ENCODE measurements at regions not wholly inside any gene's neighbourhood (a gene's known extent, or its start where the extent isn't known, plus 50 kb on each side); places are given as distances from the start of the nearest gene placed in this dataset.
"Not testable (repeated sequence)": the region's sequence is repeated elsewhere in the genome, so short reads cannot be mapped to it uniquely, and the experiment has no call there.

- no peak overlapping the region for H3K4me3 ChIP-seq (ENCODE audit: low read depth, low read length)
- H3K79me2 ChIP-seq (ENCODE audit: control insufficient read depth, insufficient read depth, low read length, unreplicated experiment): no peaks in the 10 kb centered on the region
- H3K4me1 ChIP-seq (ENCODE audit: control insufficient read depth, insufficient read depth, low read length, unreplicated experiment): no peaks in the 10 kb centered on the region
- no peak overlapping the region for H3K27ac ChIP-seq (ENCODE audit: low read depth, low read length)
- no peak overlapping the region for H2AFZ ChIP-seq (ENCODE audit: low read length, unreplicated experiment)
- no peaks in the 10 kb centered on the region for H3K36me3 ChIP-seq (ENCODE audit: insufficient read depth, low read length)
- H3K27me3 ChIP-seq (ENCODE audit: insufficient read depth, low read length): no peaks in the 10 kb centered on the region
Measured at GRCh38 chrX:40998123-40998522, 87.1 kb upstream of the USP9X start.

GRCh38 chrX:41001327-41001726 is 83.9 kb upstream of the USP9X start:
- Histone ChIP-seq H3K27me3 (ENCODE audit: insufficient read depth, low read length) (no peaks in the 10 kb centered on the region), H3K27ac (ENCODE audit: low read depth, low read length) (no peak overlapping the region), H3K36me3 (ENCODE audit: insufficient read depth, low read length) (no peaks in the 10 kb centered on the region), H3K4me1 (ENCODE audit: control insufficient read depth, insufficient read depth, low read length, unreplicated experiment) (no peaks in the 10 kb centered on the region), H3K4me3 (ENCODE audit: low read depth, low read length) (no peak overlapping the region), H3K79me2 (ENCODE audit: control insufficient read depth, insufficient read depth, low read length, unreplicated experiment) (no peaks in the 10 kb centered on the region), H2AFZ (ENCODE audit: low read length, unreplicated experiment) (no peak overlapping the region)

GRCh38 chrX:41002026-41002425 is 83.2 kb upstream of the USP9X start:
- Histone ChIP-seq H3K4me1 (ENCODE audit: control insufficient read depth, insufficient read depth, low read length, unreplicated experiment) (no peaks in the 10 kb centered on the region), H3K79me2 (ENCODE audit: control insufficient read depth, insufficient read depth, low read length, unreplicated experiment) (no peaks in the 10 kb centered on the region), H3K27me3 (ENCODE audit: insufficient read depth, low read length) (no peaks in the 10 kb centered on the region), H3K36me3 (ENCODE audit: insufficient read depth, low read length) (no peaks in the 10 kb centered on the region), H3K27ac (ENCODE audit: low read depth, low read length) (no peak overlapping the region), H2AFZ (ENCODE audit: low read length, unreplicated experiment) (no peak overlapping the region), H3K4me3 (ENCODE audit: low read depth, low read length) (no peak overlapping the region)

GRCh38 chrX:41003506-41004270 is 81.6 kb upstream of the USP9X start:
- no peaks in the 10 kb centered on the region for H3K36me3 ChIP-seq (ENCODE audit: insufficient read depth, low read length)
- no peak overlapping the region for H2AFZ ChIP-seq (ENCODE audit: low read length, unreplicated experiment)
- H3K79me2 ChIP-seq (ENCODE audit: control insufficient read depth, insufficient read depth, low read length, unreplicated experiment): no peaks in the 10 kb centered on the region
- H3K27me3 ChIP-seq (ENCODE audit: insufficient read depth, low read length): no peaks in the 10 kb centered on the region
- no peaks in the 10 kb centered on the region for H3K4me1 ChIP-seq (ENCODE audit: control insufficient read depth, insufficient read depth, low read length, unreplicated experiment)
- no peak overlapping the region for H3K27ac ChIP-seq (ENCODE audit: low read depth, low read length)
- no peak overlapping the region for H3K4me3 ChIP-seq (ENCODE audit: low read depth, low read length)

GRCh38 chrX:41005445-41005992 is 79.7 kb upstream of the USP9X start:
- H3K27me3 ChIP-seq (ENCODE audit: insufficient read depth, low read length): no peaks in the 10 kb centered on the region
- no peak overlapping the region for H3K27ac ChIP-seq (ENCODE audit: low read depth, low read length)
- no peak overlapping the region for H3K4me3 ChIP-seq (ENCODE audit: low read depth, low read length)
- H3K4me1 ChIP-seq (ENCODE audit: control insufficient read depth, insufficient read depth, low read length, unreplicated experiment): no peaks in the 10 kb centered on the region
- H3K36me3 ChIP-seq (ENCODE audit: insufficient read depth, low read length): no peaks in the 10 kb centered on the region
- no peaks in the 10 kb centered on the region for H3K79me2 ChIP-seq (ENCODE audit: control insufficient read depth, insufficient read depth, low read length, unreplicated experiment)
- no peak overlapping the region for H2AFZ ChIP-seq (ENCODE audit: low read length, unreplicated experiment)

- Histone ChIP-seq H3K36me3 (ENCODE audit: insufficient read depth, low read length) (no peaks in the 10 kb centered on the region), H3K27me3 (ENCODE audit: insufficient read depth, low read length) (no peaks in the 10 kb centered on the region), H3K27ac (ENCODE audit: low read depth, low read length) (peak overlapping the region; percentile 96), H2AFZ (ENCODE audit: low read length, unreplicated experiment) (peak overlapping the region; percentile 59), H3K79me2 (ENCODE audit: control insufficient read depth, insufficient read depth, low read length, unreplicated experiment) (no peaks in the 10 kb centered on the region), H3K4me1 (ENCODE audit: control insufficient read depth, insufficient read depth, low read length, unreplicated experiment) (peaks cover 13% of the 10 kb centered on the region), H3K4me3 (ENCODE audit: low read depth, low read length) (peak overlapping the region; percentile 66)
Measured at GRCh38 chrX:41009850-41010846, 75.1 kb upstream of the USP9X start.

GRCh38 chrX:41014776-41015360 is 70.4 kb upstream of the USP9X start:
- no peak overlapping the region for H3K27ac ChIP-seq (ENCODE audit: low read depth, low read length)
- H3K4me1 ChIP-seq (ENCODE audit: control insufficient read depth, insufficient read depth, low read length, unreplicated experiment): peaks cover 16% of the 10 kb centered on the region
- no peaks in the 10 kb centered on the region for H3K27me3 ChIP-seq (ENCODE audit: insufficient read depth, low read length)
- H3K4me3 ChIP-seq (ENCODE audit: low read depth, low read length): no peak overlapping the region
- H2AFZ ChIP-seq (ENCODE audit: low read length, unreplicated experiment): no peak overlapping the region
- H3K36me3 ChIP-seq (ENCODE audit: insufficient read depth, low read length): no peaks in the 10 kb centered on the region
- no peaks in the 10 kb centered on the region for H3K79me2 ChIP-seq (ENCODE audit: control insufficient read depth, insufficient read depth, low read length, unreplicated experiment)

GRCh38 chrX:41017785-41018184 is 67.5 kb upstream of the USP9X start:
- H3K36me3 ChIP-seq (ENCODE audit: insufficient read depth, low read length); H3K79me2 ChIP-seq (ENCODE audit: control insufficient read depth, insufficient read depth, low read length, unreplicated experiment); H3K4me3 ChIP-seq (ENCODE audit: low read depth, low read length); H3K27ac ChIP-seq (ENCODE audit: low read depth, low read length); H3K27me3 ChIP-seq (ENCODE audit: insufficient read depth, low read length); H3K4me1 ChIP-seq (ENCODE audit: control insufficient read depth, insufficient read depth, low read length, unreplicated experiment); H2AFZ ChIP-seq (ENCODE audit: low read length, unreplicated experiment): not testable (repeated sequence)

GRCh38 chrX:41018391-41019040 is 66.7 kb upstream of the USP9X start:
- H3K27me3 ChIP-seq (ENCODE audit: insufficient read depth, low read length); H2AFZ ChIP-seq (ENCODE audit: low read length, unreplicated experiment); H3K4me1 ChIP-seq (ENCODE audit: control insufficient read depth, insufficient read depth, low read length, unreplicated experiment); H3K79me2 ChIP-seq (ENCODE audit: control insufficient read depth, insufficient read depth, low read length, unreplicated experiment); H3K27ac ChIP-seq (ENCODE audit: low read depth, low read length); H3K4me3 ChIP-seq (ENCODE audit: low read depth, low read length); H3K36me3 ChIP-seq (ENCODE audit: insufficient read depth, low read length): not testable (repeated sequence)

GRCh38 chrX:41019041-41019392 is 66.2 kb upstream of the USP9X start:
- no peaks in the 10 kb centered on the region for H3K79me2 ChIP-seq (ENCODE audit: control insufficient read depth, insufficient read depth, low read length, unreplicated experiment)
- H3K4me1 ChIP-seq (ENCODE audit: control insufficient read depth, insufficient read depth, low read length, unreplicated experiment): peaks cover 8% of the 10 kb centered on the region
- no peak overlapping the region for H3K27ac ChIP-seq (ENCODE audit: low read depth, low read length)
- no peaks in the 10 kb centered on the region for H3K27me3 ChIP-seq (ENCODE audit: insufficient read depth, low read length)
- H3K36me3 ChIP-seq (ENCODE audit: insufficient read depth, low read length): no peaks in the 10 kb centered on the region
- H2AFZ ChIP-seq (ENCODE audit: low read length, unreplicated experiment): no peak overlapping the region
- H3K4me3 ChIP-seq (ENCODE audit: low read depth, low read length): no peak overlapping the region
